ENCODE measurements at regions not wholly inside any gene's neighbourhood (a gene's known extent, or its start where the extent isn't known, plus 50 kb on each side); places are given as distances from the start of the nearest gene placed in this dataset.
"Not testable (repeated sequence)": the region's sequence is repeated elsewhere in the genome, so short reads cannot be mapped to it uniquely, and the experiment has no call there.

GRCh38 chr7:49613759-49614158, 159.7 kb upstream of the VWC2 start:
- no peak for DNase-seq (ENCODE audit: low read depth)

GRCh38 chr7:49614974-49615373, 158.5 kb upstream of the VWC2 start:
- not testable (repeated sequence) for DNase-seq (ENCODE audit: low read depth)

- no peak for DNase-seq (ENCODE audit: low read depth)
Measured at GRCh38 chr7:49618028-49618427, 155.4 kb upstream of the VWC2 start.

- no peak for DNase-seq (ENCODE audit: low read depth)
Measured at GRCh38 chr7:49623943-49624342, 149.5 kb upstream of the VWC2 start.

GRCh38 chr7:49624611-49625010, 148.8 kb upstream of the VWC2 start:
- DNase-seq (ENCODE audit: low read depth) = no peak

- DNase-seq (ENCODE audit: low read depth) = no peak
Measured at GRCh38 chr7:49630513-49630912, 142.9 kb upstream of the VWC2 start.

GRCh38 chr7:49631071-49631815, 142.2 kb upstream of the VWC2 start:
- no peak for DNase-seq (ENCODE audit: low read depth)

- DNase-seq (ENCODE audit: low read depth) = no peak
Measured at GRCh38 chr7:49631960-49632359, 141.5 kb upstream of the VWC2 start.

- DNase-seq (ENCODE audit: low read depth) = no peak
Measured at GRCh38 chr7:49635800-49636199, 137.6 kb upstream of the VWC2 start.

- DNase-seq (ENCODE audit: low read depth) = no peak
Measured at GRCh38 chr7:49636400-49636799, 137.0 kb upstream of the VWC2 start.

GRCh38 chr7:49638166-49638565, 135.3 kb upstream of the VWC2 start:
- no peak for DNase-seq (ENCODE audit: low read depth)

GRCh38 chr7:49639068-49639593, 134.3 kb upstream of the VWC2 start:
- no peak for DNase-seq (ENCODE audit: low read depth)

- DNase-seq (ENCODE audit: low read depth) = no peak
Measured at GRCh38 chr7:49639808-49640207, 133.6 kb upstream of the VWC2 start.

GRCh38 chr7:49643321-49643720, 130.1 kb upstream of the VWC2 start:
- DNase-seq (ENCODE audit: low read depth) = no peak

- no peak for DNase-seq (ENCODE audit: low read depth)
Measured at GRCh38 chr7:49643736-49644135, 129.7 kb upstream of the VWC2 start.

- DNase-seq (ENCODE audit: low read depth) = no peak
Measured at GRCh38 chr7:49644396-49645166, 128.9 kb upstream of the VWC2 start.

GRCh38 chr7:49645296-49645695, 128.1 kb upstream of the VWC2 start:
- no peak for DNase-seq (ENCODE audit: low read depth)

GRCh38 chr7:49660170-49660783, 113.2 kb upstream of the VWC2 start:
- DNase-seq (ENCODE audit: low read depth) = no peak

GRCh38 chr7:49660976-49661375, 112.5 kb upstream of the VWC2 start:
- no peak for DNase-seq (ENCODE audit: low read depth)

GRCh38 chr7:49665963-49666362, 107.5 kb upstream of the VWC2 start:
- not testable (repeated sequence) for DNase-seq (ENCODE audit: low read depth)

GRCh38 chr7:49666764-49667163, 106.7 kb upstream of the VWC2 start:
- no peak for DNase-seq (ENCODE audit: low read depth)

GRCh38 chr7:49669285-49669684, 104.2 kb upstream of the VWC2 start:
- no peak for DNase-seq (ENCODE audit: low read depth)

GRCh38 chr7:49669692-49670260, 103.7 kb upstream of the VWC2 start:
- DNase-seq (ENCODE audit: low read depth) = no peak

Data from non-pigmented ciliary epithelial cell (primary cell).